ENCODE measurements at regions not wholly inside any gene's neighbourhood (a gene's known extent, or its start where the extent isn't known, plus 50 kb on each side); places are given as distances from the start of the nearest gene placed in this dataset.
A peak's percentile ranks its signal among the peaks of the same experiment; 100 is the strongest.
"Not testable (repeated sequence)": the region's sequence is repeated elsewhere in the genome, so short reads cannot be mapped to it uniquely, and the experiment has no call there.

GRCh38 chr4:118410138-118410537 is 57.3 kb upstream of the PRSS12 start:
- no peak for DNase-seq

- DNase-seq: no peak
Observed at GRCh38 chr4:118417325-118417724, 64.5 kb upstream of the PRSS12 start.

GRCh38 chr4:118417800-118418199 is 65.0 kb upstream of the PRSS12 start:
- not testable (repeated sequence) for DNase-seq

- not testable (repeated sequence) for DNase-seq
Observed at GRCh38 chr4:118418396-118418795, 65.6 kb upstream of the PRSS12 start.

- peak; percentile 23 for DNase-seq
Observed at GRCh38 chr4:118419626-118420025, 66.8 kb upstream of the PRSS12 start.

GRCh38 chr4:118424062-118424461 is 71.3 kb upstream of the PRSS12 start:
- peak; percentile 1 for DNase-seq

- not testable (repeated sequence) for DNase-seq
Observed at GRCh38 chr4:118428881-118429280, 76.1 kb upstream of the PRSS12 start.

- not testable (repeated sequence) for DNase-seq
Observed at GRCh38 chr4:118432359-118432758, 79.6 kb upstream of the PRSS12 start.

GRCh38 chr4:118433612-118434375 is 81.0 kb upstream of the PRSS12 start:
- not testable (repeated sequence) for DNase-seq

GRCh38 chr4:118435415-118435814 is 82.6 kb upstream of the PRSS12 start:
- DNase-seq: not testable (repeated sequence)

- DNase-seq: not testable (repeated sequence)
Observed at GRCh38 chr4:118442115-118442837, 89.5 kb upstream of the PRSS12 start.

GRCh38 chr4:118447397-118447796 is 94.6 kb upstream of the PRSS12 start:
- DNase-seq: not testable (repeated sequence)

GRCh38 chr4:118454857-118455256 is 102.1 kb upstream of the PRSS12 start:
- not testable (repeated sequence) for DNase-seq

GRCh38 chr4:118461435-118461834 is 108.6 kb upstream of the PRSS12 start:
- not testable (repeated sequence) for DNase-seq

- not testable (repeated sequence) for DNase-seq
Observed at GRCh38 chr4:118465831-118466230, 113.0 kb upstream of the PRSS12 start.

GRCh38 chr4:118474001-118474626 is 121.3 kb upstream of the PRSS12 start:
- DNase-seq: not testable (repeated sequence)

- not testable (repeated sequence) for DNase-seq
Observed at GRCh38 chr4:118474771-118475170, 122.0 kb upstream of the PRSS12 start.

GRCh38 chr4:118475901-118476300 is 123.1 kb upstream of the PRSS12 start:
- DNase-seq: not testable (repeated sequence)

- not testable (repeated sequence) for DNase-seq
Observed at GRCh38 chr4:118477826-118478225, 125.0 kb upstream of the PRSS12 start.

- DNase-seq: not testable (repeated sequence)
Observed at GRCh38 chr4:118485801-118486314, 133.1 kb upstream of the PRSS12 start.

GRCh38 chr4:118492963-118493362 is 140.2 kb upstream of the PRSS12 start:
- DNase-seq: not testable (repeated sequence)

GRCh38 chr4:118494437-118494836 is 141.6 kb upstream of the PRSS12 start:
- DNase-seq: not testable (repeated sequence)

- DNase-seq: not testable (repeated sequence)
Observed at GRCh38 chr4:118502967-118503366, 150.2 kb upstream of the PRSS12 start.

All from inflammatory macrophage treated with lipopolysaccharide for 4 hours (primary cell).